HG03565 (cell line): ENCODE measurements at regions not wholly inside any gene's neighbourhood (a gene's known extent, or its start where the extent isn't known, plus 50 kb on each side); places are given as distances from the start of the nearest gene placed in this dataset.

Experiments used
- ATAC-seq: cut with Tn5 transposase; IDR thresholded peaks from one replicate; pipeline ENCODE4 v1.9.1; 2021; ENCODE audit warnings: mild to moderate bottlenecking, moderate library complexity; ENCODE audit not compliant: unreplicated experiment

DNA sequence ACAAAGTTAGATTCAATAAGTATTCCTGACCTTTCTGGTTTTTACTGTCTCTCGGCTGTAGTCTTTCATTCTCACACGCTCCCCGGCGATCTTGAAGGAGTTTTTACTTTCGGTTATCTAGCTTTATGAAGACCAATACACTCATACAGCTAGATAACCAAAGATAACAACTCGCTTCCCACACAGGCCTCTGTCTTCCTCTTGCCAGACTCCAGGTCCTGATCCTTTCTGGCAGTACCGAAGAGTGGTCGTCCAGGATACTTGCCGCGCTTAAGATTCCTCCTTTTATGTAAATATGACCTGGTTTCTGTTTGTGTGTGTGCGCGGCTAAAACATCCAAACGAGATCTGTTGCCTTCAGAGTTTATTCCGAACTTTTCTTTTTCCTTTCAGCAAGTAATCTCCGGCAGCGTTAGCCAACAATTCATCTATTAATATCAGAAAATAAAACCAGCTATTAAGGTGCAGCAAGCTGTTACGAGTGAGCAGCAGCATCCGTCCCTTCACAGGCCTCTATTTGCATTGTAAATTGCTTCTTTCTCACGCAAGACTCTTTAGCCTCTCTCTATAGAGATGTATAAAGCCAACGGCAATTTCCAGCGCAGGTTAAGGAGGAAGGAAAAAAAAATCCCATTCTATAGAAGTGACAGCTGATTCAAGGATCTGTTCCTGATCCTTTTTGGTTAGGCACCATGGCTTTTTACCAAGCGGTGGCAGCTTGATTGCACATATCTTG, 216.1 kb downstream of the MEF2C start:
- peak; percentile 69 for ATAC-seq

DNA sequence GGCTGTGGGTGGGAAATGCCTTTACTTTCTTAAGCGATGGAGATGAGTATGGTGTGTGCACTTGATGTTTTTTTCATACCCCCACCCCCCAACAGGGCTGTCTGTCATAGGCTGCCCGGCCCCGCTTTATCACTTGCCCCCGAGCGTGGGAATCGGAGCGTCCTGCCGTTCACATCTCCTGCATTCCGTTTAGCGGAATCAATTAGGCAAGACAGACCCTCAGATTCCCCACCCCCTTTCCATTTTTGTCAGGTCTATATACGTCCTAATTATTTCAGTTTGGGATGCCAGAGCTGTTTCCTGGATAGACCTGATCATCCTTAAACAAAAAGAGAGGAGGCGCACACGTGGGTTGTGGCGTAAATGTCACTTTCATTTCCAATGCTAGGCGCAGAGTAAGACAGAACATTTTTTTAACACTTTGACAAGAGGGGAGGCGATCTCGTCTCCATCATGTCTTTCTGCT, 217.2 kb downstream of the MEF2C start:
- no peak for ATAC-seq

DNA sequence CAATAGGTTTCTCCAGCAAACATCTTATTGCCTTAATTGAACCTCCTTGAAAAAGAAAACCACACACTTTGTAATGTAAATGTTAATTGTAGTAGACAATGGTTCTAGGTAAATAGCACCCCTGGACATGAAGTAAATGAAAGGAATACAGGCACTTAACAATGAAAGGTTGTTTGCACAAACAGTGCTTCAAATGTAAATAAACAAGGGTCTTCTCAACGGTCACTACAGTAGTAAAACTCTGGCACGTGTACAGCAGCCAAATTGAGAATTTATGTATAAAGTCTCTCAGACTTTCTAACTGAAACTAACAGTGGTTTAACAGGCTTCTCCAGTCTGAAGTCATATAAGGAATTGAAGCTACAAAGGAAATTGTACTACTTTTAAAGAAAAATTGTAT, 218.3 kb downstream of the MEF2C start:
- ATAC-seq = no peak

DNA sequence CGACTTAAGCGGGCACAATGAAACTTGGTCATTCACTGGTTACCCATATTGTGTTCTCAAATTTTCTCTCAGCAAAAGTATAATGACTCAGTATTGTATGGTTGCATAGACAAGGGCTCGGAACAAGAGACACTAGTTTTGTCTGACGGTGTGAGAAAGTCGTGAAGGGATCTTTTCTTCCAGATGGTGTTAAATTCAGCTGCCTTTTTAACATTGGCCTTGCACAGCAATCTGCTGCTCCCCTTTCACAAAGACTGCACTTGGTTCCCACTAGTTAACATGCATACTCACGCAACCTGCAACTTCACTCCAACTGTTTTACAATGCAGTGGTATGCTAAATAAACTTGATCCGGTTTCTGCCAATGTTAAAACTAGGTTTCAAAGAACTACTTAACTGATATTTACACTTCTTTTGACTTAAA, 219.2 kb downstream of the MEF2C start:
- ATAC-seq = no peak

DNA sequence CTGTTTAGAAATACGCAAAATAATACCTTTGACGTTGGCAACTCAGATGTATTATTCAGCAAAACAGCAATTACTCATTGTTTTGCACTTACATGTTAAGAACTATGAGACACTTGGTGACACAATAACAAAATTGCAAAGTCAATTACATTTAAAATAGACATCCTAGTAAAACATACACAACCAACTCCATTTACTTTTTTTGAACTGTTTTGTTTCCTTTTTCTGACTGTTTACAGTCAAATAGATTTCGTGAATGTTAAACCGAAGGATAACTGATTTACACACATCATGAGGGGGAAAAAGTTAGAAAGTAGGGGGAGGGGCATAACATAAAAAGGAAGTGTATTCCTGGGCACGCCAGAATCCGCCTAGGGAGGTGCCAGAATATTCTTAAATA, 220.1 kb downstream of the MEF2C start:
- no peak for ATAC-seq

DNA sequence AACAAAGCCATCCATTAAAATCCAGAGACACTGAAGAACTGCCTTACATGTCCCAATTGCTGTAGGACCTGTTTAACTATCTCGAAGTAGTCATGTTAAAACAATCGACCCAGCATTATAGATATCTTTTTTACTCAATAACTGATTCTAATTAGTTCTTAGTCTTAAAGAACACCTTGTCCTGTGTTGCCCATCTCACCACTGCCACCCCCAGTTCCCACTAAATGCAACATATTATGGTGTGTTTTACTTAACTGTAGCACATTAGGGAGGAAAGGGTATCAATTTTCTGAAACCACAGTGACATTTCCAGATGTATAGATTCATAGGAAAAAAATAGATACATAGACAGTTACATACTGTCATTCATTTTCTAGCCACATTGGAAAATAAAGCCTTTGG, 221.2 kb downstream of the MEF2C start:
- no peak for ATAC-seq

DNA sequence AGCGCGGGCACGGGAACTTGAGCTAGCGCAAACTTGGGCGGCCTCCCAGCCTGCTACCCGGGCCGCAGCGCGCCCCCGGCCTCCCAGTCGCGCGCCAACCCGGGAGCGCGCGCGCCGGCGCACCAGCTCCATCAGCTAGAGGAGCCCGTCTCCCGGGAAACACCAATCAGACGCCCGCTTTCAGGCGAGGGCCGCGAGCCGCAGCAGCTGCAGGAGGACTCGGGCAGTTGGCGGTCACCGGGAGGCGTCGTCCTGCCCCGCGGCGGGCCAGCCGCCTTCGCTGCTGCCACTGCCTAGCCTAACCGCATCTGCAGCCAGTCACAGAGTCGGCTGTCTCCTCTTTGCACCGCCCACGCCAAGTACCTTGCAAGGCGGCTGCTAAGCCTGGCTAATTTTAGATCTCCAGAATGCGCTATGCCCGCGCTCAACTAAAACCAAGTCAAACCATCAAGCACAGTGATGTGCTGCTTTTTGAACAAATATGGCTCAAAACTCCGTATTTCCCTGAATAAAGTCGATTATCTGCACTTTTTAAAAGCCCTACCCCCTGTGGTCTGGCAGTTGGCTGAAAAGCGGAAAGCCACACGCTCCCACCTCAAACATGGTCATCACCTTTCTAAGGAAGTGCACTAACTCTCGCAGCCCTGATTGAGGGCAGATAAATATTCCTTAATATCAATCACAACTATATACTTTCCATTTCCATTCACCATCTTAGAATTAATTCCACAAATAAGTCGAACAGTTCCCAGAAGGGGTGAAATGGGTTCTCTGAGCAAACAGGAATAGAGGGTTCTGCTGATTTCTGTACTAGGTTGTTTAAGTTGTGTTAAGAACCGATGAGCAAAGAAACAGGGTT, 221.8 kb downstream of the MEF2C start:
- ATAC-seq = peak; percentile 67

DNA sequence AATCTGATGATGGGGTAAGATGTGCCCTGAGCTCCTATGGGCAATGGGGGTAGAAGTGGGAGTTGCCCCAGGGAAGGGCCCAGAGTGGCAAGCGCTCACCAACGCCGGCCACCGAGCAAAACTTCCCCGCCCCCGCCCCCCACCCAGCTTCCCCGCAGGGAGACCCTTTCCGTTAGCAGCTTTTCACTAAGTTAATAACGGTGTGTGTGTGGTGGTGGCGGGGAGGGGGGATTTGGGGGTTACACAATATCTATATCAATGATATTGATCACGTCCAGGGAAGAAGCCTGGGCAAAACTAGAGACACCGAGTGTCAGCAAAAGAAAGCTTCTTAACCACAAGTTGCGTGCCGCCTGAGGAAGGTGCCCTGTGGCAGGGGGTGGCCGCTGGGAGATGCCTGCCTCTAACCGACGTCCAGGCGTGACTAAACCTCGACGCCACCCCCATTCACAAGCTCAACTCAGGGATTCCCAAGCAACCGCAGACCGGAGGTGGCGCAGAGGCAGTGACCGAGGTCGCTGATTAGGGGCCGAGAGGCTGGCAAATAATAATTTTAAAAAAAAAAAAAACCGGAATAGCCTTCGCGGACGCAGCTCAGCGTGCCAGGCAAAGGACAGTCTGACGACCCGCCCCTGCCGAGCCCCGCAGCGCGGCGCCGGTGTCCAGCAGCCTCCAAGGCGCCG, 222.6 kb downstream of the MEF2C start:
- peak; percentile 13 for ATAC-seq

DNA sequence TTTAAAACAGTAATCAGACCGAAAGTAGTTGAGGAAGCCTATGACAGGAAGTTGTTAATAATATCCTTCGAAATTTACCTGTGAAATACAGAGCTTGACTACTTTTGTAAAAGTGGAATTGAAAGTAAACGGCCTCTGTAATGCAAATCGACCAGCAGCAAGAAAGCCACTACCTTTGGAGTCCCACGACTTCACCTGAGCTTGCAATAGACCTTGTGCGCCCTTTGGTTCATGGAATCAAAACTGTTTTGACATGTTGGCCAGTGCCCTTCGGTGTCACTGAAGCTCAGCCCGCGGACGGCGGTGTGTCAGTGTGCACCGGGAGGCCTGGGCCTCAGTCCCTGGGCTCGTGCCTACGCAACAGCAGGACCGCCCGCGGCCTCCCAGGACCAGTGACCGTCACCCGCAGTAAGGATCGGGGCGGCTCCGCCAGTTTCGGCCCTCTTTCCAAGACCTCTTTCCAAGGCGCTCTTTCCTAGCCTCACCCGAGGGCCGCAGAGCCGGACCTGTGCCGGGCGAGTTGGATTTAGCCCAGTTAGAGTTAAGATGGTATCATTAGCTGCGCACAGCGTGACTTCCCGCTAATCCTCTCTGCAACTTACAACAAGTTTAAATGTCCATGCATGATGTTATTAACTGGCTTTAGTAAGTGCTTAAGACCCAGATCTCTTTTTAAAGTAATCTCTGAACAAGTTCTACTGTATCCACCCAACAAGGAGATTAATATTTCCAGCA, 223.3 kb downstream of the MEF2C start:
- ATAC-seq = peak; percentile 56

DNA sequence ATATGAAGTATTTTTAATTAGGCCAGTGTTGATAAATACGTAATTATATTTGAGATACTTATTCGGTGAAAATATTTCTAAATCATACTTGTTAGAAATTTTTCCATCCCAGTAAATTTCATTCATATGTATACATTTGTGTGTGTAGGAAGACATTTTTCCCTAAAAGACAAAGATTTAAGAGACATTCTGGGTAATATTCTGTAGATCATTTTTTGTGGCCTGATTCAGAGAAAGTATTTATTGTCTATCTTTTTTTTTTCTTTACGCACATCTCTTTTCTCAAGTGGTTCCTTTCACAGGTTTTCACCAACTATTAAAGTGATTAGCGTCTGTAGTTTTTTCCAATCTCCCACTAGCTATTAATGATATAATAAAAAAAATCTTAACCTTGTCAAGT, 224.1 kb downstream of the MEF2C start:
- no peak for ATAC-seq

DNA sequence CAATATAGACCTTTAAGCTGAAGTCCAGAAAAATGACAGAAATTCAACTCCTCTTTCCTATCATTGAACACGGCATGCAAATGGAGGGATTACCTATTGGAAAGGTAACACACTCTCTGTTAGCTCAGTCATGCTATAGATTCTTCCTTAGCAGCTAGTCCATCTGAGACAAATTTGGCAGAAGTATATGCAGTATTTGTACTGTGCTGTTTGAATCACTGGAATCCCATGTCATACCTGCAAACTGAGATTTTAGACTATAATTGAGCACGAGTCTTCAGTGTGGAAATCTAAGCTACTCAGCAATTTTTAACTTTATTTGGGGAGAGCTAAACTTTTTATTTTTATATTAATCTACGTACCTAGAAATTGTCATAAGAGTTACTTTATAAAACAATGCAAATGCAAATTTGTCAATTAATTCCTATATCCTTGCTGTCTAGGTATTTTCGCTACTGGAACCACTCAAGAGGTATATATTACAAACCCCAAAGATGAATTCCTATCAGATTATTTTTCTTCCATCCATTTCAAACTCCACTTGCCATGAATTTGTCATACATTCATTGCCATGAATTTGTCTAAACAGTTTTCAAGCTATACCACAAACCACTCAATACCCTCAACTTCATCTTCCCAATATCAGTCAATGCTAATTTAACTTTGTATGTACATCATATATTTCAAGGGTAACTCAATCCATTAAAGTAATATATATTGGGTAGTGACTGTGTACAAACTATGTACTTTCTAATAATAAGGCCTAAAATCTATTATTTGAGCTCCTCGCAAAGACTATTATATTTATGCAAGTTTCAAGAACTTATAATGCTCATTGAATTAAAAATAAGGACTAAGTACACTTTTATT, 224.8 kb downstream of the MEF2C start:
- no peak for ATAC-seq

DNA sequence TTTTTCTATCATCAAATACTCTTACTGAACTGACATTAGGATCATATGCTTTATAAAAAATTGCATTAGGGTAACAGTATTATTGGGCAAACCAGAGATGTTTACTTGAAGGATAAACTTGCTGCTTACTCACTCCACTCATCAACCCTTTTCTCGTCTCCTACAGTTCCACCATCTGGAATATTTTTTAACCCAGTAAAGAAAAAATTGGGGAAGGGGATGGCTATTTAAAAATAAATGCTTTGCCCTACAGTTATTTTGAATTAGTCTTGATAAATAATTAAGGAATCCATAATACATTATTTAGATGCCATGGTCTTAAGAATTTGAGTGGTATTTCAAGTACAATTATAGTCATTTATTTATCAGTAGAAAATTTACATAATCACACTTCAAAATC, 225.8 kb downstream of the MEF2C start:
- ATAC-seq = no peak

DNA sequence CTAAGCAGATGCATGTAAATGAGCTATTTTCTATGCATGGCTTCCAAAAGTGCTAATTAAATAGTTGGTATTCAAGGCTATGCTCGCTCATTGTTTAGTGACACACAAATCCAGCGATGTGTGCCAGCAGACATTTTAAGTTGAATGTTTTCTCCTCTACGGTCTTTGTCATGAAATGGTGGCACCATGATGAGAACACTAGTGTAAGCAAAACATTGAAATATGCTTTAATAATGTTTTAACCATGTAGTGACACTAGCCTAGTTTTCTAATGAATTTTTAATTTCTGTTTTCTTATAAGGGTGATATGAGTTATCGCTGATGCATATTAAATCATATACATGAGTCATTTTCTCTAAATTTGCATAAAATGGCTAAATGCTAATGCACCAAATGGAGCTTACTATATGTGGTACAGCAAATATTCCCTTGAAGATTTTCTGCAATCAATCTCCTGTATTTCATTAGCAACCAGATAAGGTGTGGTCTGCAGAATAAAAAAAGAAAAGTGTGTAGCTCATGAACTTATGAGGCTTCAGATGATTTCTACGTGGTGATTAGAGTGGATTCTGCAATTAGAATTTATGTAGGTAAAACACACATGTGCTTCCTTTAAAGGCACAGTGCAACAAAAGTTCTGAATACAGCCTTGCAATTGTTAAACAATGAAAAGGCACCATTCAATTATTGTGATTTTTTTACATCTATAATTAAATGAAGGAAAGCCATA, 226.6 kb downstream of the MEF2C start:
- ATAC-seq = no peak

DNA sequence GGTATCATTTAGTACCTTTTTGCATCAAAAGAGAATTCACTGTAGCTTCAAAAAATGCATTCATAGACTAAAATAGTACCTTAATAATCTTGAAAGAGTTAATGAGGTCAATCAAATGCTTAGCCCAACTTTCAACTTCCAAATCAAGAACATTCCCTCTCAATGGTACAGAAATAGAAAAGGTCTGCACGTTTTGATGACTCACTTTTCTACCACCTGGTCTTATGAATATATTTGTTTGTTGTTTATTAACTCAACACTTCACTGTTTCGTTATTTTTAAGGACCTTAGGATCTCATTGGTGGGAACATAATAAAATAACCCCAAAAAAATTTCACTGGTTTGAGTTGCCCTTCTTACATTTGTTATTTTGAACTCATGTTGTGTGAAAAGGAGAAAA, 229.5 kb downstream of the MEF2C start:
- ATAC-seq = no peak

DNA sequence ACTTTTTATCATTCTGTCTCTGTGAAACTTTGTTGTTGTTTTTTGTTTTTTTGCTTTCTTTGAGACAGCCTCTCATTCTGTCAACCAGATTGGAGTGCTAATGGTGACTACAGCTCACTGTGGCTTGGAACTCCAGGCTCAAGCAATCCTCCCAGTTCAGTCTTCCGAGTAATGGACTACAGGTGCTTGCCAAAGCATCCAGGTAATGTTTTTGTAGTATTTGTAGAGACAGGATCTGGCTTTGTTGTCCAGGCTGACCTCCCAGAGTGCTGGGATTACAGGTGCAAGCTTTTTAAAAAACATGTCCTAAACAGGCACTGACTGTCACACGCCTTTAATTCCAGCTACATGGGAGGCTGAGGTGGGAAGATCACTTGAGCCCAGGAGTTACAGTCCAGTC, 235.1 kb downstream of the MEF2C start:
- ATAC-seq = no peak

DNA sequence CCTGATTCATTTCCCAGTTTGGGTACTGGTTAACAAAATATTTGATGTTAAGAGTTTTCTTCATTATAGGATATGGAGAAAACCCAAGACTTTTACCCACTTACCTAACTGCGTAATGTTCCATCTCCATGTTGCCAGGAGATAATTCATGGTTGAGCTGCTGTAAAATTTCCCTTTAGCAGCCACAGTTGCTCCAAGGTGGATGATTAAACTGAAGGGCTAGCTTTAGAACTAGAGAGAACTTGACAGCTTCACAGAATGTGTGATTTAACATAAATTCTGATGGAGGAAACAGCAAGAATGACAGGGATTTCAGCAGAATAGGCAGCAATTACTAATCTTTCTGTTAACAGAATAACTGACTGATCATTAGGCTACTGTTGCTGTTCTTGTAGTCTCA, 236.1 kb downstream of the MEF2C start:
- no peak for ATAC-seq

DNA sequence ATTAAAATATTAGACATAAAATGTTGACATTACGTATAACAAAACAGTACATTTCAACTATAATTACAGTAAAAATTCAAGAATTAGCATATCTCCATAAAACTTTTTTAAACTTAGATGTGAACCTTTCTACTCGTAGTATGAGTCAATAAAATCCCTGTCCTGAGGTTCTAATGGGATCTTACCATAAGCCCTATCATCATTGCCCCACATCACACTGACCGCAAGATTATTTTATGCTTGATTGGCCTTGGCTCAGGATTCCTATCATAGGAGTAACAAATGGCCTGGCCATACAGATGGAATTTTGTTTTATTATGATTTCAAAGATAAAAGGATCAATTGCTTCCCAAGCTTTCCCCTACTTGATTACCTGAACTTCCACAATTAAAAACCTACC, 238.3 kb downstream of the MEF2C start:
- no peak for ATAC-seq

DNA sequence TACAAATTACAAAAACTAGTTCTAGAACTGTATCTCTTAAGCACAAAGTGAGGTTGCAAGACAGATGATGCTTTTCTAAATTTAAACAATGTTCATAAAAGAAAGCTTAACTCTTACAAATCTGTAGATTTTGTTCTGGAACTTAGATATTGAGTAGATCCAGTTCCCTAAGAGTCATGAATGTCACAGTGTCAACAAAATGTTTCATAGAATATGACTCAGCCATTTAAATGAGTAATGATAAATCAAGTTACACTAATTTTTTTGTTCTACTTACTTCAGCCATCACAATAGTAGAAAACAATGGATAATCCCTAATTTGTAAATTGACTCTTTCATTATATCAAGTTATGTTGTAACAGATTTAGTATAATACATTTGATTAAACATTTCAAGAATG, 239.7 kb downstream of the MEF2C start:
- no peak for ATAC-seq

DNA sequence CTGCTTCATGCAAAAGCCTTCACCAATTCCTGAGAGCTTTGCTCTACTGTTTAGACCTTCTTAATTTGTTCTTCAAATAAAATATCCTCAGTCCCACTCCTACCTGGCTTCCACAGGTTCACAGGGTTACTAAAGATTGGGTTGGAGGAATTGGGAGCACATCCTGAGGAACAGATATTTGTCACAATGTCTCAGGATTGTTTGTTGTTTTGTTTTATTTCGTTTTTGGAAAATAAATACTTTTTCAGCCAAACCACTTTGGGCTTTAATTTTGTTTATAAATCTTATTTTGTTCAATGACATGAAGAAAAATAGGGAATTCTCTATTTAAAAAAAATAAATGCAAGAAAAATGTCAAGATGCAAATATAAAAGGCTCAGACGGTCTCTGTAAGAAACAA, 249.0 kb downstream of the MEF2C start:
- no peak for ATAC-seq
